Loucy (cell line): ENCODE measurements at regions not wholly inside any gene's neighbourhood (a gene's known extent, or its start where the extent isn't known, plus 50 kb on each side); places are given as distances from the start of the nearest gene placed in this dataset.

Source experiments
- EZH2phosphoT487 ChIP-seq: fragments of 200-600 bp; IDR thresholded peaks from 2 replicates; pipeline ENCODE4 v1.6.1; 2018; ENCODE audit warnings: antibody characterized with exemption, mild to moderate bottlenecking, moderate library complexity, borderline replicate concordance
- TF ChIP-seq, protein P1 (sequence below): fragments of 200-600 bp; sonication (generic); conservative IDR thresholded peaks from 2 replicates; pipeline ENCODE4 v1.5.1; 2014; ENCODE audit warnings: mild to moderate bottlenecking, antibody characterized with exemption, low read length

DNA sequence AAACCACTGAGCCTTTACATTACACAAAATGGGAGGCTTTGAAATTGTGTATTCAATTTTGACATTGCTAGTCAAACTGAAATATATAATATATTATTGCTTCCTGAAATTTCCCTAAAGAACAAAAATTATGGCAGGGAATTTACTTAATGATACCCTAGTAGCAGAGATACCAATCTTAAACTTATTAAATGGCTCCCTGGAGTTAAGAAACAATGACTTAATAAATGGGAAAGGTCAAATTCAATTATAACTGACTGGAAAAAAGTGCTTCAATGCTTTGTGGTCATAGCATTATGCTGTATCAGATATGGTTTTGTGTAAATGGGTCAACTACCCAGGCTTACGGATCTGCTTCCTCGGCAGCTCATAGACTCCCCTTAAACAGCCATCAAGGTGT lies 244.1 kb downstream of the CNTN3 start:
- TF ChIP-seq, protein P1, sequence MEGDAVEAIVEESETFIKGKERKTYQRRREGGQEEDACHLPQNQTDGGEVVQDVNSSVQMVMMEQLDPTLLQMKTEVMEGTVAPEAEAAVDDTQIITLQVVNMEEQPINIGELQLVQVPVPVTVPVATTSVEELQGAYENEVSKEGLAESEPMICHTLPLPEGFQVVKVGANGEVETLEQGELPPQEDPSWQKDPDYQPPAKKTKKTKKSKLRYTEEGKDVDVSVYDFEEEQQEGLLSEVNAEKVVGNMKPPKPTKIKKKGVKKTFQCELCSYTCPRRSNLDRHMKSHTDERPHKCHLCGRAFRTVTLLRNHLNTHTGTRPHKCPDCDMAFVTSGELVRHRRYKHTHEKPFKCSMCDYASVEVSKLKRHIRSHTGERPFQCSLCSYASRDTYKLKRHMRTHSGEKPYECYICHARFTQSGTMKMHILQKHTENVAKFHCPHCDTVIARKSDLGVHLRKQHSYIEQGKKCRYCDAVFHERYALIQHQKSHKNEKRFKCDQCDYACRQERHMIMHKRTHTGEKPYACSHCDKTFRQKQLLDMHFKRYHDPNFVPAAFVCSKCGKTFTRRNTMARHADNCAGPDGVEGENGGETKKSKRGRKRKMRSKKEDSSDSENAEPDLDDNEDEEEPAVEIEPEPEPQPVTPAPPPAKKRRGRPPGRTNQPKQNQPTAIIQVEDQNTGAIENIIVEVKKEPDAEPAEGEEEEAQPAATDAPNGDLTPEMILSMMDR = no peak
- TF ChIP-seq EZH2phosphoT487 = no peak
